A549 (cell line): ENCODE measurements at regions not wholly inside any gene's neighbourhood (a gene's known extent, or its start where the extent isn't known, plus 50 kb on each side); places are given as distances from the start of the nearest gene placed in this dataset.

Experiments used
- ATAC-seq, 2 experiments: fragments of 200-7000 bp in 1 of 2; fragments of >200 bp in 1 of 2; cut with Nextera tagmentation in 1 of 2; cut with Tn5 transposase in 1 of 2; 3 replicates each; pipeline versions ENCODE4 v1.8.0 to v1.9.1; 2018 to 2020; ENCODE audit warnings: mild to moderate bottlenecking in 1 of 2, moderate library complexity in 1 of 2
- CTCF ChIA-PET: fragments of 300-600 bp; sonication (Branson Sonifier 250); formaldehyde crosslinking; extraction: SDS; loops from one replicate; lab custom pipeline; 2021; ENCODE audit warnings: antibody characterized with exemption, inconsistent platforms; lab: Yijun Ruan, JAX
- POLR2A ChIA-PET: fragments of 350-600 bp; formaldehyde crosslinking; extraction: SDS; loops from one replicate; lab custom pipeline; 2021; ENCODE audit warnings: antibody characterized with exemption, inconsistent platforms; lab: Yijun Ruan, JAX
- DNase-seq, 2 experiments: peaks; one replicate each; pipeline versions ENCODE4 v3.0.0 to v3.0.0-alpha.2; 2011 to 2016; ENCODE audit warnings: low read depth in 1 of 2, low spot score in 1 of 2
- FAIRE-seq: peaks from 2 replicates; lab custom pipeline; 2011; peaks lifted over from hg19 to GRCh38; lab: Jason Lieb, UNC
- H3K27ac ChIP-seq, 2 experiments: fragments of >200 bp; sonication (Bioruptor Twin); formaldehyde crosslinking; 3 replicates each; pipeline ENCODE4 v1.5.1; 2016 to 2017
- H3K4me1 ChIP-seq: fragments of >200 bp; sonication (Bioruptor Twin); formaldehyde crosslinking; 3 replicates; pipeline ENCODE4 v1.6.1; 2016
- H3K4me2 ChIP-seq: fragments of >200 bp; sonication (Bioruptor Twin); formaldehyde crosslinking; 3 replicates; pipeline ENCODE4 v1.6.1; 2016
- H3K4me3 ChIP-seq: fragments of >200 bp; sonication (Bioruptor Twin); formaldehyde crosslinking; 3 replicates; pipeline ENCODE4 v1.5.1; 2016
- H3K9me3 ChIP-seq: fragments of >200 bp; sonication (Bioruptor Twin); formaldehyde crosslinking; 3 replicates; pipeline ENCODE4 v1.6.1; 2016
- CBX8 ChIP-seq: fragments of 200-600 bp; sonication (generic); IDR thresholded peaks from 2 replicates; pipeline ENCODE4 v1.6.1; 2016
- CHD2 ChIP-seq: fragments of 150-350 bp; IDR thresholded peaks from 2 replicates; pipeline ENCODE4 v1.6.1; 2014; ENCODE audit warnings: low read length; ENCODE audit not compliant: partially characterized antibody
- CTCF ChIP-seq: fragments of >200 bp; sonication (Bioruptor Twin); formaldehyde crosslinking; IDR thresholded peaks from 3 replicates; pipeline ENCODE4 v1.5.1; 2016
- EHF ChIP-seq: fragments of 250-450 bp; sonication (Bioruptor Pico); IDR thresholded peaks from 2 replicates; pipeline ENCODE4 v1.5.0; 2020; ENCODE audit warnings: mild to moderate bottlenecking
- ESRRA ChIP-seq: fragments of 150-350 bp; IDR thresholded peaks from 2 replicates; pipeline ENCODE4 v1.6.1; 2014; ENCODE audit warnings: mild to moderate bottlenecking, low read length, borderline replicate concordance
- HDAC2 ChIP-seq: fragments of 200-600 bp; sonication (generic); IDR thresholded peaks from 2 replicates; pipeline ENCODE4 v1.6.1; 2016
- HMGXB4 ChIP-seq: fragments of 250-450 bp; sonication (Bioruptor Pico); IDR thresholded peaks from 2 replicates; pipeline ENCODE4 v1.5.0; 2021; ENCODE audit warnings: mild to moderate bottlenecking, moderate library complexity, borderline replicate concordance
- HOXA7 ChIP-seq: fragments of 250-450 bp; sonication (Bioruptor Pico); IDR thresholded peaks from 2 replicates; pipeline ENCODE4 v1.5.0; 2020; ENCODE audit warnings: mild to moderate bottlenecking, moderate library complexity
- HOXB5 ChIP-seq: fragments of 250-450 bp; sonication (Bioruptor Pico); IDR thresholded peaks from 2 replicates; pipeline ENCODE4 v1.5.0; 2020; ENCODE audit warnings: mild to moderate bottlenecking, moderate library complexity
- JUN ChIP-seq, 2 experiments: fragments of >200 bp; sonication (Bioruptor Twin); formaldehyde crosslinking; IDR thresholded peaks; 2 replicates in 1 of 2; 3 replicates in 1 of 2; pipeline ENCODE4 v1.6.1; 2016 to 2017
- JUNB ChIP-seq: fragments of >200 bp; sonication (Bioruptor Twin); formaldehyde crosslinking; IDR thresholded peaks from 2 replicates; pipeline ENCODE4 v1.6.1; 2016
- MYC ChIP-seq: IDR thresholded peaks from 2 replicates; pipeline ENCODE4 v1.6.1; 2012; ENCODE audit warnings: mild to moderate bottlenecking, inconsistent platforms, low read length, improper control_type of control experiment, borderline replicate concordance
- PBX3 ChIP-seq: IDR thresholded peaks from 2 replicates; pipeline ENCODE4 v1.6.1; 2012
- RAD21 ChIP-seq, 2 experiments: fragments of >200 bp in 1 of 2; sonication (Bioruptor Twin) in 1 of 2; formaldehyde crosslinking in 1 of 2; IDR thresholded peaks in 1 of 2; conservative IDR thresholded peaks in 1 of 2; 2 replicates in 1 of 2; 3 replicates in 1 of 2; pipeline ENCODE4 v1.6.1; 2012 to 2018; ENCODE audit warnings: inconsistent platforms in 1 of 2
- RNF2 ChIP-seq: fragments of 200-600 bp; sonication (generic); IDR thresholded peaks from 2 replicates; pipeline ENCODE4 v1.6.1; 2016; ENCODE audit warnings: low read depth, mild to moderate bottlenecking, antibody characterized with exemption, moderate library complexity, borderline replicate concordance
- SREBF2 ChIP-seq: fragments of 450-650 bp; IDR thresholded peaks from 2 replicates; pipeline ENCODE4 v1.6.1; 2014; ENCODE audit warnings: mild to moderate bottlenecking, moderate library complexity
- TP53 ChIP-seq: fragments of 250-450 bp; sonication (Bioruptor Pico); IDR thresholded peaks from 2 replicates; pipeline ENCODE4 v1.5.0; 2021; ENCODE audit warnings: mild to moderate bottlenecking, moderate library complexity
- ZNF302 ChIP-seq: fragments of 250-450 bp; sonication (Bioruptor Pico); IDR thresholded peaks from 2 replicates; pipeline ENCODE4 v1.9.0; 2021; ENCODE audit warnings: inconsistent platforms, mild to moderate bottlenecking, moderate library complexity
- ZSCAN20 ChIP-seq: fragments of 250-450 bp; sonication (Bioruptor Pico); IDR thresholded peaks from 2 replicates; pipeline ENCODE4 v1.8.0; 2022; ENCODE audit warnings: mild to moderate bottlenecking, moderate library complexity
- WGBS: methylation state at CpG from one replicate; pipeline ENCODE4 v1.1.6; 2017; ENCODE audit errors: missing lambda C conversion rate; 5-methylcytosine and 5-hydroxymethylcytosine counted together
- TF ChIP-seq, protein P1 (sequence below): fragments of 250-450 bp; sonication (Bioruptor Pico); IDR thresholded peaks from 2 replicates; pipeline ENCODE4 v1.5.0; 2020; ENCODE audit warnings: low read depth, mild to moderate bottlenecking, moderate library complexity
- TF ChIP-seq, protein P2 (sequence below): fragments of >200 bp; sonication (Bioruptor Twin); formaldehyde crosslinking; IDR thresholded peaks from 2 replicates; pipeline ENCODE4 v1.6.1; 2016
- TF ChIP-seq, protein P3 (sequence below): IDR thresholded peaks from 2 replicates; pipeline ENCODE4 v1.6.1; 2012
- TF ChIP-seq, protein P4 (sequence below): fragments of 200-600 bp; sonication (generic); IDR thresholded peaks from 2 replicates; pipeline ENCODE4 v1.6.1; 2016; ENCODE audit warnings: antibody characterized with exemption, mild to moderate bottlenecking, moderate library complexity

DNA sequence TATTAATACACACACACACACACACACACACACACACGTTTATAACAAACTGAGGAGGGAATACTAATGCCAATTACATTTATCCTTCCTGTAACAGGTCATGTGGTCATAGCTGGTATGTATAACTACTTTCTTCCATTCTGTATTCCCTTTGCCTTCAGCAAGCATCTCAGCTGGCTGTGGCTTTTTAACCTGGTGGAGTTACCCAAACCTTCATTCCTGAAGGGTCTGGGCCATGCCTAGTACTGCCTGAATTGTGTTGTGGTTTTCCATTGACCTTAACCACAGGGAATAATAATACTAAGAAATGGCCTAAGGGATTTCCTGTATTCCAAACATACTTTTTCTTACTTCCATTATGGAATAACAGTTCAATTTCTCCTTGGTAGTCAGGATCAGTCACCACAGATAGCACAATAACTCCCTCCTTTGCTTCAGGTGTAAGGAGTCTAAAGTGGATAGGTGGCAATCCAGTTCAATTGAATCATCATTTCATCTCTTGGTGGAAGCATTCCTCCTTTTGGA is 222.2 kb upstream of the MEF2C start:
- ATAC-seq: no peak
- no peak for FAIRE-seq
- no peak overlapping the region for H3K27ac ChIP-seq
- no peak overlapping the region for H3K4me2 ChIP-seq
- H3K4me1 ChIP-seq: no peaks in the 10 kb centered on the region
- WGBS: 0% methylated on average over 1 of the region's 1 CpG
- TF ChIP-seq JUNB (no peak), ZSCAN20 (CRISPR knock-in tag) (no peak), TP53 (CRISPR knock-in tag) (no peak), CTCF (no peak), CHD2 (no peak), RNF2 (no peak), SREBF2 (no peak), HMGXB4 (CRISPR knock-in tag) (no peak), HOXA7 (CRISPR knock-in tag) (no peak), EHF (CRISPR knock-in tag) (no peak), JUN (IDR thresholded peaks at IDR 0.05) (no peak), MYC (no peak), ESRRA (no peak), HDAC2 (no peak)
- TF ChIP-seq, protein P1, sequence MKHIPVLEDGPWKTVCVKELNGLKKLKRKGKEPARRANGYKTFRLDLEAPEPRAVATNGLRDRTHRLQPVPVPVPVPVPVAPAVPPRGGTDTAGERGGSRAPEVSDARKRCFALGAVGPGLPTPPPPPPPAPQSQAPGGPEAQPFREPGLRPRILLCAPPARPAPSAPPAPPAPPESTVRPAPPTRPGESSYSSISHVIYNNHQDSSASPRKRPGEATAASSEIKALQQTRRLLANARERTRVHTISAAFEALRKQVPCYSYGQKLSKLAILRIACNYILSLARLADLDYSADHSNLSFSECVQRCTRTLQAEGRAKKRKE (CRISPR knock-in tag): no peak
- TF ChIP-seq, protein P2, sequence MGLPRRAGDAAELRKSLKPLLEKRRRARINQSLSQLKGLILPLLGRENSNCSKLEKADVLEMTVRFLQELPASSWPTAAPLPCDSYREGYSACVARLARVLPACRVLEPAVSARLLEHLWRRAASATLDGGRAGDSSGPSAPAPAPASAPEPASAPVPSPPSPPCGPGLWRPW: no peak
- TF ChIP-seq, protein P3, sequence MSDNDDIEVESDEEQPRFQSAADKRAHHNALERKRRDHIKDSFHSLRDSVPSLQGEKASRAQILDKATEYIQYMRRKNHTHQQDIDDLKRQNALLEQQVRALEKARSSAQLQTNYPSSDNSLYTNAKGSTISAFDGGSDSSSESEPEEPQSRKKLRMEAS: no peak
- TF ChIP-seq, all 56 proteins: peak for 0
- H3K9me3 ChIP-seq: no peaks in the 10 kb centered on the region
- H3K4me3 ChIP-seq: no peak overlapping the region
- ChIA-PET CTCF (interaction anchor here (1.0 kb wide), 1 partner anchor 86 kb away, joined by 3 read pairs; no protein-coding TSS in a partner anchor), POLR2A (no interaction called here)
- DNase-seq: no peak

- H3K4me3 ChIP-seq: no peak overlapping the region
- ChIA-PET CTCF (no interaction called here), POLR2A (no interaction called here)
- H3K27ac ChIP-seq: no peak overlapping the region
- no peaks in the 10 kb centered on the region for H3K4me1 ChIP-seq
- H3K9me3 ChIP-seq: no peaks in the 10 kb centered on the region
- no peak for ATAC-seq
- no peak for FAIRE-seq
- no peak overlapping the region for H3K4me2 ChIP-seq
- no peak for DNase-seq
- TF ChIP-seq RAD21 (conservative IDR thresholded peaks at IDR 0.05 in 1 of 2, IDR thresholded peaks at IDR 0.05 in 1 of 2) (no peak), ZNF302 (CRISPR knock-in tag) (no peak), CHD2 (no peak), HOXB5 (no peak), CBX8 (no peak), CTCF (no peak), PBX3 (no peak)
- TF ChIP-seq, protein P3: no peak
- TF ChIP-seq, protein P4, sequence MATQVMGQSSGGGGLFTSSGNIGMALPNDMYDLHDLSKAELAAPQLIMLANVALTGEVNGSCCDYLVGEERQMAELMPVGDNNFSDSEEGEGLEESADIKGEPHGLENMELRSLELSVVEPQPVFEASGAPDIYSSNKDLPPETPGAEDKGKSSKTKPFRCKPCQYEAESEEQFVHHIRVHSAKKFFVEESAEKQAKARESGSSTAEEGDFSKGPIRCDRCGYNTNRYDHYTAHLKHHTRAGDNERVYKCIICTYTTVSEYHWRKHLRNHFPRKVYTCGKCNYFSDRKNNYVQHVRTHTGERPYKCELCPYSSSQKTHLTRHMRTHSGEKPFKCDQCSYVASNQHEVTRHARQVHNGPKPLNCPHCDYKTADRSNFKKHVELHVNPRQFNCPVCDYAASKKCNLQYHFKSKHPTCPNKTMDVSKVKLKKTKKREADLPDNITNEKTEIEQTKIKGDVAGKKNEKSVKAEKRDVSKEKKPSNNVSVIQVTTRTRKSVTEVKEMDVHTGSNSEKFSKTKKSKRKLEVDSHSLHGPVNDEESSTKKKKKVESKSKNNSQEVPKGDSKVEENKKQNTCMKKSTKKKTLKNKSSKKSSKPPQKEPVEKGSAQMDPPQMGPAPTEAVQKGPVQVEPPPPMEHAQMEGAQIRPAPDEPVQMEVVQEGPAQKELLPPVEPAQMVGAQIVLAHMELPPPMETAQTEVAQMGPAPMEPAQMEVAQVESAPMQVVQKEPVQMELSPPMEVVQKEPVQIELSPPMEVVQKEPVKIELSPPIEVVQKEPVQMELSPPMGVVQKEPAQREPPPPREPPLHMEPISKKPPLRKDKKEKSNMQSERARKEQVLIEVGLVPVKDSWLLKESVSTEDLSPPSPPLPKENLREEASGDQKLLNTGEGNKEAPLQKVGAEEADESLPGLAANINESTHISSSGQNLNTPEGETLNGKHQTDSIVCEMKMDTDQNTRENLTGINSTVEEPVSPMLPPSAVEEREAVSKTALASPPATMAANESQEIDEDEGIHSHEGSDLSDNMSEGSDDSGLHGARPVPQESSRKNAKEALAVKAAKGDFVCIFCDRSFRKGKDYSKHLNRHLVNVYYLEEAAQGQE: no peak
Observed at GRCh38 chr5:89098199-89098756, 215.3 kb upstream of the MEF2C start.
